A673 (cell line): ENCODE measurements at regions not wholly inside any gene's neighbourhood (a gene's known extent, or its start where the extent isn't known, plus 50 kb on each side); places are given as distances from the start of the nearest gene placed in this dataset.

Experiments used
- BruUV-seq: library from RNA; stranded (reverse); fragments of 400-500 nt; replicated peaks from 2 replicates; lab custom pipeline; 2021; lab: Mats Ljungman, UMichigan
- CTCF ChIA-PET: fragments of 300-600 bp; sonication (Branson Sonifier 250); formaldehyde crosslinking; loops from one replicate; lab custom pipeline; 2022; ENCODE audit warnings: antibody characterized with exemption; lab: Charles Lee
- POLR2A ChIA-PET: fragments of 300-600 bp; sonication (Branson Sonifier 250); formaldehyde crosslinking; loops from one replicate; lab custom pipeline; 2022; ENCODE audit warnings: antibody characterized with exemption; ENCODE audit not compliant: low non-redundant PET; lab: Charles Lee
- DNase-seq: peaks from one replicate; pipeline ENCODE4 v3.0.0-alpha.2; 2015; ENCODE audit warnings: low spot score
- H3K27ac ChIP-seq: fragments of 200-600 bp; sonication (generic); 2 replicates; pipeline ENCODE4 v1.5.1; 2016; ENCODE audit warnings: mixed run types, low read depth, mild to moderate bottlenecking, mixed read lengths, antibody characterized with exemption, low read length; ENCODE audit not compliant: poor library complexity, severe bottlenecking
- H3K27me3 ChIP-seq: fragments of 200-600 bp; sonication (generic); replicated peaks from 2 replicates; pipeline ENCODE4 v1.6.1; 2017; ENCODE audit warnings: mixed run types, low read depth, mild to moderate bottlenecking, mixed read lengths, antibody characterized with exemption, low read length; ENCODE audit not compliant: insufficient read depth, poor library complexity
- H3K36me3 ChIP-seq: fragments of 200-600 bp; sonication (generic); 2 replicates; pipeline ENCODE4 v1.6.1; 2016; ENCODE audit warnings: mixed run types, mild to moderate bottlenecking, mixed read lengths, antibody characterized with exemption, low read length; ENCODE audit not compliant: insufficient read depth, poor library complexity, severe bottlenecking
- H3K4me1 ChIP-seq: fragments of 200-600 bp; sonication (generic); 2 replicates; pipeline ENCODE4 v1.6.1; 2017; ENCODE audit warnings: mixed run types, mild to moderate bottlenecking, mixed read lengths, antibody characterized with exemption, low read length; ENCODE audit not compliant: insufficient read depth, poor library complexity, severe bottlenecking
- H3K4me3 ChIP-seq: fragments of 200-600 bp; sonication (generic); 2 replicates; pipeline ENCODE4 v1.5.1; 2016; ENCODE audit warnings: low read depth, mixed run types, mild to moderate bottlenecking, mixed read lengths, low read length; ENCODE audit not compliant: poor library complexity, severe bottlenecking
- H3K9me3 ChIP-seq: fragments of 200-600 bp; sonication (generic); 2 replicates; pipeline ENCODE4 v1.6.1; 2016; ENCODE audit warnings: mixed run types, low read depth, mild to moderate bottlenecking, mixed read lengths, antibody characterized with exemption, low read length; ENCODE audit not compliant: poor library complexity, severe bottlenecking
- CTCF ChIP-seq: fragments of 300-800, 200-600 bp; sonication (generic); conservative IDR thresholded peaks from 2 replicates; pipeline ENCODE4 v1.5.1; 2017; ENCODE audit warnings: low read depth, mild to moderate bottlenecking, antibody characterized with exemption, low read length, moderate library complexity, mixed read lengths
- EZH2 ChIP-seq: fragments of 200-600 bp; sonication (generic); IDR thresholded peaks from 2 replicates; pipeline ENCODE4 v1.6.1; 2017; ENCODE audit warnings: borderline replicate concordance, low read depth, mild to moderate bottlenecking, mixed read lengths, antibody characterized with exemption, low read length; ENCODE audit not compliant: poor library complexity, severe bottlenecking
- intact Hi-C: fragments of 100-400 bp; cut with micrococcal nuclease; formaldehyde crosslinking; loops from one replicate; pipeline ENCODE4 v1.10.0; 2022; ENCODE audit not compliant: unreplicated experiment

DNA sequence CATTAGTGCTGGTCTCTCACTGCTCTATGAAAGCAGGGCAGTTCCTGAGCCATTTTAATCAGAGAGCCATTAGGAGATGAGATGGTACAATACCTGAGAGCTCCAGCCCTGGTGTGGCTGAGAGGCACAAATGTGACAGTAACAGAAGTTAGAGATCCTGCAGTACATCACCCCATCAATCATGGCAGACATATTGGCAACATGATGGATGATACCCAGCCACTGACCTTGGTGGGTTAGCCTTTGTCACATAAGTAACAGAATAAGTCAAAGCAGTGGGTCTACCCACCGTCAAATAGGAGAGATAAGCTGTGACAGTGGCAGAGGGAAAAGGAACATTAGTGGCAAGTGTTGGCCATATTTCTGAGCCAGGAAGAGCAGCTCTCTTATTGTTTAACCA is 53.3 kb upstream of the NXPH1 start:
- Histone ChIP-seq H3K4me1 (no peaks in the 10 kb centered on the region), H3K27ac (no peak overlapping the region), H3K9me3 (no peaks in the 10 kb centered on the region), H3K4me3 (no peak overlapping the region), H3K36me3 (no peaks in the 10 kb centered on the region), H3K27me3 (peaks cover 49% of the 10 kb centered on the region)
- ChIA-PET CTCF (no interaction called here), POLR2A (no interaction called here)
- no TSS peak for BruUV-seq
- DNase-seq, result no peak
- intact Hi-C loops, result no loop called here
- TF ChIP-seq CTCF (no peak), EZH2 (no peak)

- BruUV-seq, result no TSS peak
Measured at GRCh38 chr7:8382004-8382730, 51.2 kb upstream of the NXPH1 start.

More at GRCh38 chr7:8382004-8382730, 51.2 kb upstream of the NXPH1 start:
- no peaks in the 10 kb centered on the region for H3K4me1 ChIP-seq
- no peaks in the 10 kb centered on the region for H3K9me3 ChIP-seq
- ChIA-PET POLR2A (no interaction called here), CTCF (no interaction called here)
- H3K36me3 ChIP-seq, result no peaks in the 10 kb centered on the region
- intact Hi-C loops, result no loop called here
- DNase-seq, result no peak
- TF ChIP-seq CTCF (no peak), EZH2 (no peak)
- H3K27me3 ChIP-seq, result peaks cover 39% of the 10 kb centered on the region
- H3K4me3 ChIP-seq, result no peak overlapping the region
- no peak overlapping the region for H3K27ac ChIP-seq
